ENCODE measurements at regions not wholly inside any gene's neighbourhood (a gene's known extent, or its start where the extent isn't known, plus 50 kb on each side); places are given as distances from the start of the nearest gene placed in this dataset.

DNA sequence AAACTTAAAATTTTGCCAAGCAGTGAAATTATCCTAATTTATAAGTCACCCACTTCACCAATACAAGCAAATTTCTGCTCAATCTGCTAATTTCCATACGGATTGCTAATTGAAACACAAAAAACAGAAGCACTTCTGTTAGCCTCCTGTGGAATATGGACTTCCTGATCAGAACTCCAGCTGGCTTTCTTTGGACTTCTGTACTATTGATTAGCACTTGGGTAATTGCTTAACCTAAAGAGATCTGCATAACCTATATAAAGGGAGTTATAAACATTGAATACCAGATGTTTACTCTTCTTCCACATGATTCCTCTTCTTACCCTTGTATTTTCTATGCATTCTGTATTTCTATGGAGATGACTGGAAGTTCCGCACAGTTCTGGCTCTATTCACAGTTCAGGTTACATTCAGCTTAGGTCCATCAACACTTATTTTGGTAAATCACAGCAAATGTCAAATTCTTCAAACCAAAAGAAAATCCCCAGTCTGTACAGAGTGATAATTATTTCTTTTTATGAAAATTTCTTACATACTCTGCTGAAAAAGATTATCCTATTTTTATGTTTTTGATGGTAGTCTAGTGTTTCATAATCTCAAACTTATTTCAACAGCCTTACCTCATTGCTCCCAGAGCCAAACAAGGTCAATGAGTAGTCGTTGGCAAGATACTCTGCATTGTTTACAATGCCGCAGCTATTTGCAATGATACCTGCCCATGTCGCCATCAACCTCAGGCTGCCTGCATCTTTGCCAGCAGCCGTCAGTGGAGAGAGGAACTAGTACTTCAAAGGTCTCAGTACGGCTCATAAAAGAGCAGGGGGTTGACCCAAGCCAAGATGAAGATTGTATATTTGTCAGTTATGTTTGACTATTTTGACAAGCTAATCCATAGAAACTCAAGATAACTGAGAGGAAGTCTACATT, 225.6 kb downstream of the AHR start:
- DNase-seq (ENCODE audit: low spot score in 2 of 2): peak in 1 of 2 donors; percentile 79
- Histone ChIP-seq H3K9me3 (no peaks in the 10 kb centered on the region), H3K36me3 (no peaks in the 10 kb centered on the region), H3K27ac (peak overlapping the region; percentile 44 to 69), H3K4me3 (no peak overlapping the region), H3K4me1 (no peaks in the 10 kb centered on the region), H3K27me3 (no peaks in the 10 kb centered on the region)
- TF ChIP-seq POLR2AphosphoS5 (IDR thresholded peaks at IDR 0.05): peak; percentile 55 to 82 (median 75)
- TF ChIP-seq POLR2A (IDR thresholded peaks at IDR 0.05): no peak
- TF ChIP-seq, protein P1, sequence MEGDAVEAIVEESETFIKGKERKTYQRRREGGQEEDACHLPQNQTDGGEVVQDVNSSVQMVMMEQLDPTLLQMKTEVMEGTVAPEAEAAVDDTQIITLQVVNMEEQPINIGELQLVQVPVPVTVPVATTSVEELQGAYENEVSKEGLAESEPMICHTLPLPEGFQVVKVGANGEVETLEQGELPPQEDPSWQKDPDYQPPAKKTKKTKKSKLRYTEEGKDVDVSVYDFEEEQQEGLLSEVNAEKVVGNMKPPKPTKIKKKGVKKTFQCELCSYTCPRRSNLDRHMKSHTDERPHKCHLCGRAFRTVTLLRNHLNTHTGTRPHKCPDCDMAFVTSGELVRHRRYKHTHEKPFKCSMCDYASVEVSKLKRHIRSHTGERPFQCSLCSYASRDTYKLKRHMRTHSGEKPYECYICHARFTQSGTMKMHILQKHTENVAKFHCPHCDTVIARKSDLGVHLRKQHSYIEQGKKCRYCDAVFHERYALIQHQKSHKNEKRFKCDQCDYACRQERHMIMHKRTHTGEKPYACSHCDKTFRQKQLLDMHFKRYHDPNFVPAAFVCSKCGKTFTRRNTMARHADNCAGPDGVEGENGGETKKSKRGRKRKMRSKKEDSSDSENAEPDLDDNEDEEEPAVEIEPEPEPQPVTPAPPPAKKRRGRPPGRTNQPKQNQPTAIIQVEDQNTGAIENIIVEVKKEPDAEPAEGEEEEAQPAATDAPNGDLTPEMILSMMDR (IDR thresholded peaks at IDR 0.05): no peak
- intact Hi-C loops (cut with DNase I; ENCODE audit: low total_unique reads): no loop called here

DNA sequence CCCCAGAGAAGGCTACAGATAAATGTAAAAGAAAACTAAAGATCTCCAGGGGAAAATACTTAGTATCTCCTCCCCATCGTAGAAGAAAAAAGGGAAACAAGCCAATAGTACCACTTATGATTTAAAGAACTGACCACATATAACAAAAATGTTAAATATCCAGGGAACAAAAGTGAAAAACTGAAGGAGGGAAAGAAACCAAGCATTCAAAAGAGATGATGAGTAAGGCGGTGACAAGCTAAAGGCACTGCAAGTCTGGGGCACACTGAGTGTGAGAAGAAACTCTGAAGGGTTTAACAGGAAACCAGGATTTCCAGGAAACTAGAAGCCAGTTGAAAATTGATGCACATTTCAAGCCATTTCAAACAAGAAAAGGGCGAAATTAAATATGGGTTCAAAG, 226.3 kb downstream of the AHR start:
- no peak for DNase-seq (ENCODE audit: low spot score in 2 of 2)
- Histone ChIP-seq H3K4me1 (no peaks in the 10 kb centered on the region), H3K4me3 (no peak overlapping the region), H3K27ac (peak overlapping the region in 1 of 2 donors; percentile 69), H3K36me3 (no peaks in the 10 kb centered on the region), H3K27me3 (no peaks in the 10 kb centered on the region), H3K9me3 (no peaks in the 10 kb centered on the region)
- TF ChIP-seq POLR2A (IDR thresholded peaks at IDR 0.05) (no peak), POLR2AphosphoS5 (IDR thresholded peaks at IDR 0.05) (no peak)
- TF ChIP-seq, protein P1 (IDR thresholded peaks at IDR 0.05): no peak
- intact Hi-C loops (cut with DNase I; ENCODE audit: low total_unique reads): no loop called here

DNA sequence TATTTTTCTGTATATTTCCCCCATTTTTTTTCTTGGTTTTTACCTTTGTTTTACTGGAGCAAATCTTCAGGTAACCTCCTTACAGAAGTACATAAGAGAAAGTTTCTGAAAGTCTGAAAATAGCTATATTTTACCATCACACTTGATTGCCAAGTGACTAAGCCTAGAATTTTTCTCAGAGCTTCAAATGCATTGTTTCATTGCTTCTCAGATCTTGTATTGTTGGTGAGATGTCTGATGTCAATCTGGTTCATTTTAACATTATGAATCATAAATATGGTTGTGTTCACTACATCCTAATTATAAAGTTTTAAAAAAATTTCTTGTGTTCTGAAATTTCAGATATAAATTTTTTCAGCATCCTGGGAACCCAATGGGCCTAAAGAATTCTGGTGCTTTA, 228.2 kb downstream of the AHR start:
- Histone ChIP-seq H3K4me3 (no peak overlapping the region), H3K27ac (no peak overlapping the region), H3K9me3 (no peaks in the 10 kb centered on the region), H3K4me1 (no peaks in the 10 kb centered on the region), H3K36me3 (no peaks in the 10 kb centered on the region), H3K27me3 (no peaks in the 10 kb centered on the region)
- no peak for DNase-seq (ENCODE audit: low spot score in 2 of 2)
- TF ChIP-seq POLR2A (IDR thresholded peaks at IDR 0.05) (no peak), POLR2AphosphoS5 (IDR thresholded peaks at IDR 0.05) (no peak)
- TF ChIP-seq, protein P1 (IDR thresholded peaks at IDR 0.05): no peak
- intact Hi-C loops (cut with DNase I; ENCODE audit: low total_unique reads): no loop called here

DNA sequence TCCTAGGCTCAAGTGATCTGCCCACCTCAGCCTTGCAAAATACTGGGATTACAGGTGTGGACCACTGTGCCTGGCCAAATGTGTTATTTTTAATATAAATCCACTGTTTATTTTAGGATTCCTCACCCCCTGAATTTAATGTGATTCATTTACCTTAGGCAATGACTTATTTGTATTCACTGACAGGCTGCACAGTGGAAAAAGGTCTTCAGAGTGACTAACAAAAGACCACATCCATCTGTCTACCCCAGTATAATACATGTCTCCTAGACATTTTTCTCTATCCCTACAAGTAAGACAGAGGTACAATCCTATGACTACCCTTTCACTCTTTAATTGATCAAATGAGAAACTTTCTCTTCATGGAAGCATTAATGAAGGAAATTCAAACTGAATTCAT, 230.2 kb downstream of the AHR start:
- H3K27me3 ChIP-seq: no peaks in the 10 kb centered on the region
- no peak for DNase-seq (ENCODE audit: low spot score in 2 of 2)
- no peaks in the 10 kb centered on the region for H3K36me3 ChIP-seq
- H3K4me3 ChIP-seq: no peak overlapping the region
- no peaks in the 10 kb centered on the region for H3K9me3 ChIP-seq
- intact Hi-C loops (cut with DNase I; ENCODE audit: low total_unique reads): no loop called here
- no peak overlapping the region for H3K27ac ChIP-seq
- H3K4me1 ChIP-seq: no peaks in the 10 kb centered on the region
- TF ChIP-seq POLR2A (IDR thresholded peaks at IDR 0.05) (no peak), POLR2AphosphoS5 (IDR thresholded peaks at IDR 0.05) (no peak)
- TF ChIP-seq, protein P1 (IDR thresholded peaks at IDR 0.05): no peak

DNA sequence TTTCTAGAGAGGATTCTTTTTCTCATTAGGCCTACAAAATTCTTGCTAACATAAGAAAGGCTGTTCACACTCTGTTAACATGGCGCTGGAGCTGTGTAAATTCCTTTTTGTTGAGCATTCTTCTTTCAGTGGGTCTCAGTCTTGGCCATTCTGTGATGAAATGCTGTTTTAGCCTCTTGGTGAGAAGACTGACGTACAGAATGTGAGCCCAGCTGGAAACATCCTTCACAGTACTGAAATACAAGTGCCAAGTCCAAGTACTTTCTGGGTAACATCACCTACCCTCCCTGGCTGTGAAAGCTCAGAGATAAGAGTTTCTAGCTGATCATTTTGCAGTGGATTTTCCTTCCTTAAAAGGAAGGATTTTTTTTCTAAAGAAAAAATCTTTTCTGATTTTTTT, 231.8 kb downstream of the AHR start:
- Histone ChIP-seq H3K36me3 (no peaks in the 10 kb centered on the region), H3K27me3 (no peaks in the 10 kb centered on the region), H3K4me1 (no peaks in the 10 kb centered on the region), H3K9me3 (no peaks in the 10 kb centered on the region), H3K27ac (no peak overlapping the region), H3K4me3 (no peak overlapping the region)
- TF ChIP-seq POLR2A (IDR thresholded peaks at IDR 0.05): no peak
- TF ChIP-seq, protein P1 (IDR thresholded peaks at IDR 0.05): no peak
- TF ChIP-seq POLR2AphosphoS5 (IDR thresholded peaks at IDR 0.05): no peak
- intact Hi-C loops (cut with DNase I; ENCODE audit: low total_unique reads): no loop called here
- no peak for DNase-seq (ENCODE audit: low spot score in 2 of 2)

All from breast epithelium (tissue), 4 donors.